ENCODE measurements at regions not wholly inside any gene's neighbourhood (a gene's known extent, or its start where the extent isn't known, plus 50 kb on each side); places are given as distances from the start of the nearest gene placed in this dataset.
A peak's percentile ranks its signal among the peaks of the same experiment; 100 is the strongest.

GRCh38 chr5:67506241-67506640 is 309.6 kb upstream of the CD180 start:
- DNase-seq: no peak
- H3K4me3 ChIP-seq (ENCODE audit: insufficient read depth, low read depth, low read length): no peak overlapping the region
- H3K36me3 ChIP-seq (replicated peaks; ENCODE audit: control insufficient read depth, insufficient read depth, low read length): no peaks in the 10 kb centered on the region
- no peaks in the 10 kb centered on the region for H3K27me3 ChIP-seq (ENCODE audit: control insufficient read depth, insufficient read depth, low read length)

- Histone ChIP-seq H3K36me3 (replicated peaks; ENCODE audit: control insufficient read depth, insufficient read depth, low read length) (no peaks in the 10 kb centered on the region), H3K27me3 (ENCODE audit: control insufficient read depth, insufficient read depth, low read length) (no peaks in the 10 kb centered on the region), H3K4me3 (ENCODE audit: insufficient read depth, low read depth, low read length) (no peak overlapping the region)
- no peak for DNase-seq
These were observed 306.4 kb upstream of the CD180 start for GRCh38 chr5:67502951-67503350.

- Histone ChIP-seq H3K27me3 (ENCODE audit: control insufficient read depth, insufficient read depth, low read length) (no peaks in the 10 kb centered on the region), H3K36me3 (replicated peaks; ENCODE audit: control insufficient read depth, insufficient read depth, low read length) (no peaks in the 10 kb centered on the region), H3K4me3 (ENCODE audit: insufficient read depth, low read depth, low read length) (no peak overlapping the region)
- no peak for DNase-seq
These were observed 299.5 kb upstream of the CD180 start for GRCh38 chr5:67496051-67496450.

GRCh38 chr5:67495072-67495471 is 298.5 kb upstream of the CD180 start:
- DNase-seq: no peak
- Histone ChIP-seq H3K27me3 (ENCODE audit: control insufficient read depth, insufficient read depth, low read length) (no peaks in the 10 kb centered on the region), H3K36me3 (replicated peaks; ENCODE audit: control insufficient read depth, insufficient read depth, low read length) (no peaks in the 10 kb centered on the region), H3K4me3 (ENCODE audit: insufficient read depth, low read depth, low read length) (no peak overlapping the region)

- H3K36me3 ChIP-seq (replicated peaks; ENCODE audit: control insufficient read depth, insufficient read depth, low read length): no peaks in the 10 kb centered on the region
- no peak for DNase-seq
- no peak overlapping the region for H3K4me3 ChIP-seq (ENCODE audit: insufficient read depth, low read depth, low read length)
- no peaks in the 10 kb centered on the region for H3K27me3 ChIP-seq (ENCODE audit: control insufficient read depth, insufficient read depth, low read length)
These were observed 297.7 kb upstream of the CD180 start for GRCh38 chr5:67494186-67494855.

- Histone ChIP-seq H3K4me3 (ENCODE audit: insufficient read depth, low read depth, low read length) (no peak overlapping the region), H3K27me3 (ENCODE audit: control insufficient read depth, insufficient read depth, low read length) (no peaks in the 10 kb centered on the region), H3K36me3 (replicated peaks; ENCODE audit: control insufficient read depth, insufficient read depth, low read length) (no peaks in the 10 kb centered on the region)
- peak; percentile 20 for DNase-seq
These were observed 297.1 kb upstream of the CD180 start for GRCh38 chr5:67493676-67494075.

GRCh38 chr5:67490543-67491321 is 294.1 kb upstream of the CD180 start:
- DNase-seq: no peak
- Histone ChIP-seq H3K4me3 (ENCODE audit: insufficient read depth, low read depth, low read length) (no peak overlapping the region), H3K27me3 (ENCODE audit: control insufficient read depth, insufficient read depth, low read length) (no peaks in the 10 kb centered on the region), H3K36me3 (replicated peaks; ENCODE audit: control insufficient read depth, insufficient read depth, low read length) (no peaks in the 10 kb centered on the region)

- Histone ChIP-seq H3K36me3 (replicated peaks; ENCODE audit: control insufficient read depth, insufficient read depth, low read length) (no peaks in the 10 kb centered on the region), H3K4me3 (ENCODE audit: insufficient read depth, low read depth, low read length) (no peak overlapping the region), H3K27me3 (ENCODE audit: control insufficient read depth, insufficient read depth, low read length) (no peaks in the 10 kb centered on the region)
- no peak for DNase-seq
These were observed 292.3 kb upstream of the CD180 start for GRCh38 chr5:67488885-67489284.

- H3K36me3 ChIP-seq (replicated peaks; ENCODE audit: control insufficient read depth, insufficient read depth, low read length): no peaks in the 10 kb centered on the region
- no peak overlapping the region for H3K4me3 ChIP-seq (ENCODE audit: insufficient read depth, low read depth, low read length)
- H3K27me3 ChIP-seq (ENCODE audit: control insufficient read depth, insufficient read depth, low read length): no peaks in the 10 kb centered on the region
- DNase-seq: no peak
These were observed 291.3 kb upstream of the CD180 start for GRCh38 chr5:67487862-67488261.

- no peaks in the 10 kb centered on the region for H3K27me3 ChIP-seq (ENCODE audit: control insufficient read depth, insufficient read depth, low read length)
- no peak overlapping the region for H3K4me3 ChIP-seq (ENCODE audit: insufficient read depth, low read depth, low read length)
- no peak for DNase-seq
- no peaks in the 10 kb centered on the region for H3K36me3 ChIP-seq (replicated peaks; ENCODE audit: control insufficient read depth, insufficient read depth, low read length)
These were observed 286.9 kb upstream of the CD180 start for GRCh38 chr5:67483453-67484030.

- Histone ChIP-seq H3K4me3 (ENCODE audit: insufficient read depth, low read depth, low read length) (no peak overlapping the region), H3K27me3 (ENCODE audit: control insufficient read depth, insufficient read depth, low read length) (no peaks in the 10 kb centered on the region), H3K36me3 (replicated peaks; ENCODE audit: control insufficient read depth, insufficient read depth, low read length) (no peaks in the 10 kb centered on the region)
- DNase-seq: no peak
These were observed 284.8 kb upstream of the CD180 start for GRCh38 chr5:67481362-67481761.

GRCh38 chr5:67478337-67478736 is 281.7 kb upstream of the CD180 start:
- H3K36me3 ChIP-seq (replicated peaks; ENCODE audit: control insufficient read depth, insufficient read depth, low read length): no peaks in the 10 kb centered on the region
- no peak for DNase-seq
- H3K27me3 ChIP-seq (ENCODE audit: control insufficient read depth, insufficient read depth, low read length): no peaks in the 10 kb centered on the region
- H3K4me3 ChIP-seq (ENCODE audit: insufficient read depth, low read depth, low read length): no peak overlapping the region

GRCh38 chr5:67476995-67477394 is 280.4 kb upstream of the CD180 start:
- Histone ChIP-seq H3K36me3 (replicated peaks; ENCODE audit: control insufficient read depth, insufficient read depth, low read length) (no peaks in the 10 kb centered on the region), H3K27me3 (ENCODE audit: control insufficient read depth, insufficient read depth, low read length) (no peaks in the 10 kb centered on the region), H3K4me3 (ENCODE audit: insufficient read depth, low read depth, low read length) (no peak overlapping the region)
- DNase-seq: no peak

GRCh38 chr5:67476531-67476930 is 279.9 kb upstream of the CD180 start:
- H3K4me3 ChIP-seq (ENCODE audit: insufficient read depth, low read depth, low read length): no peak overlapping the region
- DNase-seq: no peak
- H3K36me3 ChIP-seq (replicated peaks; ENCODE audit: control insufficient read depth, insufficient read depth, low read length): no peaks in the 10 kb centered on the region
- H3K27me3 ChIP-seq (ENCODE audit: control insufficient read depth, insufficient read depth, low read length): no peaks in the 10 kb centered on the region

GRCh38 chr5:67475489-67475888 is 278.9 kb upstream of the CD180 start:
- Histone ChIP-seq H3K27me3 (ENCODE audit: control insufficient read depth, insufficient read depth, low read length) (no peaks in the 10 kb centered on the region), H3K4me3 (ENCODE audit: insufficient read depth, low read depth, low read length) (no peak overlapping the region), H3K36me3 (replicated peaks; ENCODE audit: control insufficient read depth, insufficient read depth, low read length) (no peaks in the 10 kb centered on the region)
- DNase-seq: no peak
